ENCODE measurements at regions not wholly inside any gene's neighbourhood (a gene's known extent, or its start where the extent isn't known, plus 50 kb on each side); places are given as distances from the start of the nearest gene placed in this dataset.

DNA sequence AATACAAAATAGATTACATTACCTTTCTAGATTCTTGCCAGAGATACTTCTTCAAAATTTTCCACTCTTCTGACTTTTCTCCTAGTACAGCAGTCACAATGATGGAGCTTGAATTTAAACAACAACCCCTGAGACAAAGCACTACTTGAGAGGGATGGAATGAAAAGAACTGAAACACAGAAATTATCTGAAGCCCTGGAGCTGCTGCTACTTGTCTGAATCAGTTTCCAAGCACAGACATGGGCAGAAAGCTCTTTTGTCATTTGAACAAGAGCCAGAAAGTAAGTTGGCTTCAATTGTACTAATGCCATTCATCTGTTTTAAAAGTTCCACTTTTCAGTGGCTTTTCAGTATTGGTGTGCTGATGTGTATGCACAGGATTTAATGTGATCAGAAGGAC lies 718.5 kb upstream of the ARPP21 start:
- no peak overlapping the region for H3K4me3 ChIP-seq
- intact Hi-C loops (cut with DNase I), result no loop called here
- no peaks in the 10 kb centered on the region for H3K36me3 ChIP-seq
- H3K4me1 ChIP-seq, result peaks cover 0 to 18% (median 0%) of the 10 kb centered on the region in 3 donors
- TF ChIP-seq, protein P1, sequence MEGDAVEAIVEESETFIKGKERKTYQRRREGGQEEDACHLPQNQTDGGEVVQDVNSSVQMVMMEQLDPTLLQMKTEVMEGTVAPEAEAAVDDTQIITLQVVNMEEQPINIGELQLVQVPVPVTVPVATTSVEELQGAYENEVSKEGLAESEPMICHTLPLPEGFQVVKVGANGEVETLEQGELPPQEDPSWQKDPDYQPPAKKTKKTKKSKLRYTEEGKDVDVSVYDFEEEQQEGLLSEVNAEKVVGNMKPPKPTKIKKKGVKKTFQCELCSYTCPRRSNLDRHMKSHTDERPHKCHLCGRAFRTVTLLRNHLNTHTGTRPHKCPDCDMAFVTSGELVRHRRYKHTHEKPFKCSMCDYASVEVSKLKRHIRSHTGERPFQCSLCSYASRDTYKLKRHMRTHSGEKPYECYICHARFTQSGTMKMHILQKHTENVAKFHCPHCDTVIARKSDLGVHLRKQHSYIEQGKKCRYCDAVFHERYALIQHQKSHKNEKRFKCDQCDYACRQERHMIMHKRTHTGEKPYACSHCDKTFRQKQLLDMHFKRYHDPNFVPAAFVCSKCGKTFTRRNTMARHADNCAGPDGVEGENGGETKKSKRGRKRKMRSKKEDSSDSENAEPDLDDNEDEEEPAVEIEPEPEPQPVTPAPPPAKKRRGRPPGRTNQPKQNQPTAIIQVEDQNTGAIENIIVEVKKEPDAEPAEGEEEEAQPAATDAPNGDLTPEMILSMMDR (IDR thresholded peaks at IDR 0.05), result no peak
- TF ChIP-seq POLR2A (IDR thresholded peaks at IDR 0.05), result no peak
- no peak overlapping the region for H3K27ac ChIP-seq
- no peak for DNase-seq
- no peaks in the 10 kb centered on the region for H3K9me3 ChIP-seq
- H3K27me3 ChIP-seq, result no peaks in the 10 kb centered on the region

GRCh38 chr3:34924961-34925360 lies 714.4 kb upstream of the ARPP21 start:
- intact Hi-C loops (cut with DNase I), result no loop called here

DNA sequence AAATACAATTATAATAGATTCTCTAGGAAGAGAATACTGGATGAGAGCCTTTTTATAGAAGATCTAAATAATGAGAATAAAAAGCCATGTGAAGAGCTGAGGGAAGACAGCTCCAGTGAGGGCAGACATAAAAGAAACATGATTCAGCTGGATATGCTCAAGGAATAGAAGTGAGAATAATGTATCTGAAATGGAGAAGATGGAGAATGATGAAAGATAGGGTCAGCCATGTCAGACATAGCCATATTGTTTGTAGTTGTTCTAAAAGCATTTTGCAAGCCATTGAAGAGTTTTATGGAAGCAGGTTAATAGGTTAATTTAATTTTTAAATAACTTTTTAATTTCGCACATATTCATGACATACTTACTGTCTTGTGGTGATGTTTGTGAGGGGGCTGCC lies 713.5 kb upstream of the ARPP21 start:
- TF ChIP-seq POLR2A (IDR thresholded peaks at IDR 0.05), result no peak
- TF ChIP-seq, protein P1 (IDR thresholded peaks at IDR 0.05), result no peak
- Histone ChIP-seq H3K36me3 (no peaks in the 10 kb centered on the region), H3K27ac (no peak overlapping the region), H3K27me3 (no peaks in the 10 kb centered on the region), H3K9me3 (peaks cover 0 to 5% (median 0%) of the 10 kb centered on the region in 3 donors), H3K4me1 (no peaks in the 10 kb centered on the region), H3K4me3 (no peak overlapping the region)
- WGBS, 2 donors, result 90 to 92% methylated on average over 1 of the region's 1 CpG
- intact Hi-C loops (cut with DNase I), result no loop called here
- DNase-seq, result no peak

More at GRCh38 chr3:34924961-34925360, 714.4 kb upstream of the ARPP21 start:
- TF ChIP-seq POLR2A (IDR thresholded peaks at IDR 0.05), result no peak
- TF ChIP-seq, protein P1 (IDR thresholded peaks at IDR 0.05), result no peak
- DNase-seq, result no peak
- Histone ChIP-seq H3K27ac (no peak overlapping the region), H3K4me1 (peaks cover 0 to 8% (median 0%) of the 10 kb centered on the region in 3 donors), H3K27me3 (no peaks in the 10 kb centered on the region), H3K9me3 (no peaks in the 10 kb centered on the region), H3K4me3 (no peak overlapping the region), H3K36me3 (no peaks in the 10 kb centered on the region)
- 68 to 73% methylated on average over 2 of the region's 2 CpGs for WGBS, 2 donors

DNA sequence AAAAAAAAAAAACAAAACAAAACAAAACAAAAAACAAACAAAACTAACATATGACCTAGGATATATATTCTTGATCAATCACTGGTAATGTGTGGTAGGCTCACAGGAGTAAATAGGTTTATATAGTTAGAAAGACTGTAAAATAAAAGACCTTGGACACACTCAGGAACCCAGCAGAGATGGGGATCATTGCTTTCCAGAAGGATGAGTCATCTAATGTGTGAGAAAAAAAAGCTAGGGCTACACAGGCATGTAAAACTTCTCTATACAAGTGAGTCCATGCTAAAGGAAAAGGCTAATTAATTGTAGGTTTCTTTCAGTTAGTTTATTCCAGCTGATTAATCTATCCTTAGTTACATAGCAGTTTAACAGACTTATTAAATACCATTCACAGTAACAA lies 710.3 kb upstream of the ARPP21 start:
- intact Hi-C loops (cut with DNase I), result no loop called here
- Histone ChIP-seq H3K27ac (no peak overlapping the region), H3K4me1 (no peaks in the 10 kb centered on the region), H3K36me3 (no peaks in the 10 kb centered on the region), H3K9me3 (peaks cover 0 to 7% (median 0%) of the 10 kb centered on the region in 3 donors), H3K27me3 (no peaks in the 10 kb centered on the region), H3K4me3 (no peak overlapping the region)
- DNase-seq, result no peak
- no peak for TF ChIP-seq POLR2A (IDR thresholded peaks at IDR 0.05)
- TF ChIP-seq, protein P1 (IDR thresholded peaks at IDR 0.05), result no peak

DNA sequence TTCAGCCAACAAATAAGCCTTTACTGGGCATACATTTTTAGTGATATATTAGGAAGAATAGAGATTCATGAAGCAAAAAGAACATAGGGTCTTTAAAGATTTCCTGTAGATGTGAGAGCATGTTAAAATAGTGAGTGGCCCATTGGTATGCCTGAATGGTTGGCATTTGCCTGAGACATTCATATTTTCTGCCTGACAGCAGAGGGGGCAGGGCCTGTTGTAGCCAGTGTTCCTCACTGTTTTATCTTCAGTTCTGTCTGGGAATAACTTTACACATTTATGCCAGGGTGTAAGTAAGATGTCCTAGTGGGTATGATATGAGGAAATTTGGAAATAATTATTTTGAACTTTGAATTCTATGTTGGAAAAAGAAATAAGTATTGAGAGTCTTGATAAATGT lies 704.7 kb upstream of the ARPP21 start:
- intact Hi-C loops (cut with DNase I), result no loop called here
- Histone ChIP-seq H3K4me3 (no peak overlapping the region), H3K9me3 (peaks cover 0 to 7% (median 0%) of the 10 kb centered on the region in 3 donors), H3K4me1 (no peaks in the 10 kb centered on the region), H3K27me3 (no peaks in the 10 kb centered on the region), H3K36me3 (no peaks in the 10 kb centered on the region), H3K27ac (no peak overlapping the region)
- TF ChIP-seq, protein P1 (IDR thresholded peaks at IDR 0.05), result no peak
- TF ChIP-seq POLR2A (IDR thresholded peaks at IDR 0.05), result no peak
- DNase-seq, result no peak

Measured in esophagus squamous epithelium (tissue), 5 donors.